ENCODE measurements at regions not wholly inside any gene's neighbourhood (a gene's known extent, or its start where the extent isn't known, plus 50 kb on each side); places are given as distances from the start of the nearest gene placed in this dataset.

DNA sequence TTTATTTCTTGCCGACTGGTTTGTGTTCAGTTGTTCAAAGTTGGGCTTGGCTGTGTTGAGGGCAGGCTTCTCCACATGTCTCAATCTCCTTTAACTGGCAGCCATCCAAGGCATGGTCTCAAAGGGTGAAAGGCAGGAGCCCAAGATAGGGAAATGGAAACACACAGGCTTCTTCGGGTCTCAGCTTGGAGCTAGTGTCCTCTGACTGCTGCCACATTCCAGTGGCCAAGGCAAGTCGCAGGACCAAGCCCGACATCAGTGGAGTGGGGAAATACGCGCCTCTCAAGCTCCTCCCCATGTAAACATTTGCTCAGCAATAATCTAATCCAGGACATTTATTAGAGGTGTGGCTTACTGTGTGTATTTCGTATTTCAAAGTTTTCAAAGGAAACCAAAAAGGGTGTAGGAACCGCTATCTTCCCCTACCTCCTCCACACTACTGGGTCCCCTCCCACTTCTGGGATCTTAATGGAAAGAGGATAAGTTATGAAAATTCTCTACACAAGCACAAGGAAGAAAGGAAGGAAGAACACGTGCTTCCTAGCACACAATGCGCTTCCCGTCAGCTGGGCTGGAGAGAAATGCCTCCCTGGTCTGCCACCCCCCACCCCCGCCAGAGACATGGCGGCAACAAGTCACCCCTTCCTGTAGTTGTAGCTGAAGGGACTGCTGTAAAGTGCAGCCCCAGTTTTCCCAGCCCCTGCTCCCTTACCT is 181.7 kb downstream of the FAM43A start:
- ChIA-PET POLR2A (ENCODE audit: unreplicated experiment) (no interaction called here), CTCF (no interaction called here)
- Histone ChIP-seq H4K20me1 (ENCODE audit: insufficient read depth) (no peaks in the 10 kb centered on the region), H3K27me3 (ENCODE audit: insufficient read depth, low read depth) (no peaks in the 10 kb centered on the region), H3K4me3 (no peak overlapping the region), H3K36me3 (ENCODE audit: low read depth) (no peaks in the 10 kb centered on the region), H3K4me2 (no peak overlapping the region), H3K9me3 (ENCODE audit: insufficient read depth, low read depth) (no peaks in the 10 kb centered on the region), H3K4me1 (replicated peaks; ENCODE audit: insufficient read depth) (peaks cover 32% of the 10 kb centered on the region), H2AFZ (no peak overlapping the region), H3K9me2 (ENCODE audit: insufficient read depth) (no peaks in the 10 kb centered on the region), H3F3A (ENCODE audit: insufficient read depth, low read depth) (peaks cover 27% of the 10 kb centered on the region), H3K79me2 (ENCODE audit: low read depth) (no peaks in the 10 kb centered on the region), H3K27ac (no peak overlapping the region)
- intact Hi-C loops (cut with micrococcal nuclease; ENCODE audit: unreplicated experiment), result no loop called here
- no peak for TF ChIP-seq EZH2 (IDR thresholded peaks at IDR 0.05; ENCODE audit: low read depth)
- TF ChIP-seq, protein P1, sequence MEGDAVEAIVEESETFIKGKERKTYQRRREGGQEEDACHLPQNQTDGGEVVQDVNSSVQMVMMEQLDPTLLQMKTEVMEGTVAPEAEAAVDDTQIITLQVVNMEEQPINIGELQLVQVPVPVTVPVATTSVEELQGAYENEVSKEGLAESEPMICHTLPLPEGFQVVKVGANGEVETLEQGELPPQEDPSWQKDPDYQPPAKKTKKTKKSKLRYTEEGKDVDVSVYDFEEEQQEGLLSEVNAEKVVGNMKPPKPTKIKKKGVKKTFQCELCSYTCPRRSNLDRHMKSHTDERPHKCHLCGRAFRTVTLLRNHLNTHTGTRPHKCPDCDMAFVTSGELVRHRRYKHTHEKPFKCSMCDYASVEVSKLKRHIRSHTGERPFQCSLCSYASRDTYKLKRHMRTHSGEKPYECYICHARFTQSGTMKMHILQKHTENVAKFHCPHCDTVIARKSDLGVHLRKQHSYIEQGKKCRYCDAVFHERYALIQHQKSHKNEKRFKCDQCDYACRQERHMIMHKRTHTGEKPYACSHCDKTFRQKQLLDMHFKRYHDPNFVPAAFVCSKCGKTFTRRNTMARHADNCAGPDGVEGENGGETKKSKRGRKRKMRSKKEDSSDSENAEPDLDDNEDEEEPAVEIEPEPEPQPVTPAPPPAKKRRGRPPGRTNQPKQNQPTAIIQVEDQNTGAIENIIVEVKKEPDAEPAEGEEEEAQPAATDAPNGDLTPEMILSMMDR (conservative IDR thresholded peaks at IDR 0.05), result no peak
- peak in 1 of 2 experiments; percentile 38 for DNase-seq
- BruUV-seq (replicated peaks), result no TSS peak

DNA sequence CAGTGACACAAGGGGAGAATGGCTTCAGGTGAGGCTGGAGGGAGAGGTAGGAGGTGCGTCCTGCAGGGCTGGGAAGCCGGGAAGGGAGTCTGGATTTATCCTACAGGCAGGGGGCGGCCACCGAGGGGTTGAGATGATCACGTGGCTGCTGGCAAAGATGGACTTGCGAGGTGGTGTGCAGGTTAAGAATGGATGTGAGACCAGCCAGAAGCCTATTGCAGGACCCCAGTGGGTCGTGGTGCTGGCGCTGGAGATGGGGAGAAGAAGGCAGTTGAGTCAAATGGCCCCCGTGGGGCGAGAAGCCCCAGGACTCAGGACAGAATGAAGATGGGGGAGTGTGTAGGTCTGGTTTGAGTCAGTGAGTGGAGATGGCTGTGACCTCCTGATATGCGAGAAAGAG is 183.1 kb downstream of the FAM43A start:
- H3K9me2 ChIP-seq (ENCODE audit: insufficient read depth), result no peaks in the 10 kb centered on the region
- no peaks in the 10 kb centered on the region for H3K27me3 ChIP-seq (ENCODE audit: insufficient read depth, low read depth)
- no peaks in the 10 kb centered on the region for H3K9me3 ChIP-seq (ENCODE audit: insufficient read depth, low read depth)
- no peak overlapping the region for H3K4me2 ChIP-seq
- DNase-seq, result peak in 1 of 2 experiments; percentile 17
- H3K27ac ChIP-seq, result no peak overlapping the region
- no peak overlapping the region for H2AFZ ChIP-seq
- no peaks in the 10 kb centered on the region for H3K79me2 ChIP-seq (ENCODE audit: low read depth)
- H3K36me3 ChIP-seq (ENCODE audit: low read depth), result no peaks in the 10 kb centered on the region
- ChIA-PET CTCF (no interaction called here), POLR2A (ENCODE audit: unreplicated experiment) (no interaction called here)
- H3K4me3 ChIP-seq, result no peak overlapping the region
- TF ChIP-seq EZH2 (IDR thresholded peaks at IDR 0.05; ENCODE audit: low read depth), result no peak
- TF ChIP-seq, protein P1 (conservative IDR thresholded peaks at IDR 0.05), result no peak
- intact Hi-C loops (cut with micrococcal nuclease; ENCODE audit: unreplicated experiment), result no loop called here
- peaks cover 37% of the 10 kb centered on the region for H3F3A ChIP-seq (ENCODE audit: insufficient read depth, low read depth)
- peaks cover 46% of the 10 kb centered on the region for H3K4me1 ChIP-seq (replicated peaks; ENCODE audit: insufficient read depth)
- no TSS peak for BruUV-seq (replicated peaks)
- no peaks in the 10 kb centered on the region for H4K20me1 ChIP-seq (ENCODE audit: insufficient read depth)

DNA sequence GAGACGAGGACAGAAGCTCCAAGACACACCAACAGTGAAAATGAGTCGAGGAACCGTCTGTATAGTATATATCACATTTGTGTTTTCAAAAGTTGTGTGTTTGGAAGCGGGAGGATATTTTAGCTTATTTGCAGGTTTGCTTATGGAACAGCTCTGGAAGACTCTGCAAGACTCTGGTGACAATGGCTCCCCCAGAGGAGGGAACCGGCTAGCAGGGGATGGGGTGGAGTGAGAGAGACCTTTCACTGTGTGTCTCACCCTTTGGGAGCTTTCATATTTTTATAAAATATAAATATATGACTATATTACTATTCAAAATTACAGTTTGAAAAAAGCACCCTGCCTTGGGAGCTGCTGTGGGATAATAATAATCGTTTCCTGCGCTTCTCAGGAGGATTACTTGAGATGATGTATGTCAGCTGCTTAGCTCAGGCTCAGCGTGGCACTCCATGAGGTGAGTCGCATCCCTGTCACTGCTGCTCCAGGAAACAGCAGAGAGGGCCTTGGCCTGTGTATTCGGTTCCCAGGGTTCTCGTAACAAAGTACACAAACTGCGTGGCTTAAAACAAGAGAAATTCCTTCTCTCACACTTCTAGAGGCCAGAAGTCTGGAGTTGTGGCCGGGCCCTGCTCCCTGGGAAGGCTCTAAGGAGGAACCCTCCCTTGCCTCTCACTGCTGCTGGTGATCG is 183.9 kb downstream of the FAM43A start:
- BruUV-seq (replicated peaks), result no TSS peak
- TF ChIP-seq EZH2 (IDR thresholded peaks at IDR 0.05; ENCODE audit: low read depth), result no peak
- TF ChIP-seq, protein P1 (conservative IDR thresholded peaks at IDR 0.05), result peak; percentile 38; the same call in 1 of the 2 replicates
- Histone ChIP-seq H3F3A (ENCODE audit: insufficient read depth, low read depth) (peaks cover 37% of the 10 kb centered on the region), H2AFZ (no peak overlapping the region), H3K27me3 (ENCODE audit: insufficient read depth, low read depth) (no peaks in the 10 kb centered on the region), H3K36me3 (ENCODE audit: low read depth) (no peaks in the 10 kb centered on the region), H3K9me3 (ENCODE audit: insufficient read depth, low read depth) (no peaks in the 10 kb centered on the region), H3K27ac (peak overlapping the region; percentile 91), H3K9me2 (ENCODE audit: insufficient read depth) (no peaks in the 10 kb centered on the region), H3K4me2 (peak overlapping the region; percentile 66), H3K4me1 (replicated peaks; ENCODE audit: insufficient read depth) (peaks cover 50% of the 10 kb centered on the region), H3K4me3 (no peak overlapping the region), H3K79me2 (ENCODE audit: low read depth) (no peaks in the 10 kb centered on the region), H4K20me1 (ENCODE audit: insufficient read depth) (no peaks in the 10 kb centered on the region)
- ChIA-PET POLR2A (ENCODE audit: unreplicated experiment) (interaction anchor here (0.6 kb wide), 1 partner anchor 316 kb away, joined by 26 read pairs; no protein-coding TSS in a partner anchor), CTCF (interaction anchor here (0.5 kb wide), 1 partner anchor 129 kb away, joined by 7 read pairs; no protein-coding TSS in a partner anchor)
- DNase-seq, result peak in 1 of 2 experiments; percentile 93
- intact Hi-C loops (cut with micrococcal nuclease; ENCODE audit: unreplicated experiment), result loop anchor here (1.0 to 5.0 kb wide), 7 partner anchors 16 to 233 kb away; no protein-coding TSS in a partner anchor
